MM.1S (cell line): ENCODE measurements at regions not wholly inside any gene's neighbourhood (a gene's known extent, or its start where the extent isn't known, plus 50 kb on each side); places are given as distances from the start of the nearest gene placed in this dataset.

Source experiments
- DNase-seq: peaks from one replicate; pipeline ENCODE4 v3.0.0-alpha.2; 2015
- H2AFZ ChIP-seq: fragments of 300-600 bp; sonication (generic); 2 replicates; pipeline ENCODE4 v1.6.0; 2016; ENCODE audit warnings: antibody characterized with exemption, low read length
- H3F3A ChIP-seq: fragments of 300-600 bp; sonication (generic); 2 replicates; pipeline ENCODE4 v1.6.1; 2016; ENCODE audit warnings: mild to moderate bottlenecking, antibody characterized with exemption, low read length, moderate library complexity, mixed read lengths; ENCODE audit not compliant: insufficient read depth
- H3K27ac ChIP-seq: fragments of 300-600 bp; sonication (generic); 2 replicates; pipeline ENCODE4 v1.5.1; 2016; ENCODE audit warnings: mild to moderate bottlenecking, low read length
- H3K27me3 ChIP-seq: fragments of 300-600 bp; sonication (generic); replicated peaks from 2 replicates; pipeline ENCODE4 v1.6.0; 2016; ENCODE audit warnings: low read length; ENCODE audit not compliant: insufficient read depth
- H3K36me3 ChIP-seq: fragments of 300-600 bp; sonication (generic); replicated peaks from 2 replicates; pipeline ENCODE4 v1.6.1; 2016; ENCODE audit warnings: mild to moderate bottlenecking, low read length, mixed read lengths; ENCODE audit not compliant: insufficient read depth
- H3K4me1 ChIP-seq: fragments of 300-600 bp; sonication (generic); 2 replicates; pipeline ENCODE4 v1.6.1; 2016; ENCODE audit warnings: low read length, mixed read lengths
- H3K4me2 ChIP-seq: fragments of 300-600 bp; sonication (generic); 2 replicates; pipeline ENCODE4 v1.6.0; 2016; ENCODE audit warnings: low read depth, low read length
- H3K4me3 ChIP-seq: fragments of 300-600 bp; sonication (generic); 2 replicates; pipeline ENCODE4 v1.5.1; 2016; ENCODE audit warnings: low read length, mixed read lengths
- H3K79me2 ChIP-seq: fragments of 300-600 bp; sonication (generic); 2 replicates; pipeline ENCODE4 v1.6.1; 2016; ENCODE audit warnings: mixed run types, low read length, mixed read lengths
- H3K9ac ChIP-seq: fragments of 300-600 bp; sonication (generic); 2 replicates; pipeline ENCODE4 v1.6.1; 2016; ENCODE audit warnings: low read length, mixed read lengths
- H3K9me2 ChIP-seq: fragments of 300-600 bp; sonication (generic); replicated peaks from 2 replicates; pipeline ENCODE4 v1.6.1; 2016; ENCODE audit warnings: mild to moderate bottlenecking, low read length, mixed read lengths; ENCODE audit not compliant: insufficient read depth
- H3K9me3 ChIP-seq: fragments of 300-600 bp; sonication (generic); replicated peaks from 2 replicates; pipeline ENCODE4 v1.6.1; 2016; ENCODE audit warnings: mild to moderate bottlenecking, low read length, mixed read lengths; ENCODE audit not compliant: insufficient read depth
- H4K20me1 ChIP-seq: fragments of 300-600 bp; sonication (generic); 2 replicates; pipeline ENCODE4 v1.6.1; 2016; ENCODE audit warnings: mild to moderate bottlenecking, low read length, moderate library complexity, mixed read lengths; ENCODE audit not compliant: insufficient read depth
- EZH2 ChIP-seq: fragments of 300-600 bp; sonication (generic); optimal IDR thresholded peaks from 2 replicates; pipeline ENCODE3; 2017; ENCODE audit warnings: low read depth, mild to moderate bottlenecking, antibody characterized with exemption, low read length, mixed read lengths
- EZH2phosphoT487 ChIP-seq: fragments of 300-600 bp; sonication (generic); IDR thresholded peaks from 2 replicates; pipeline ENCODE4 v1.6.1; 2018; ENCODE audit warnings: antibody characterized with exemption, low read length
- TF ChIP-seq, protein P1 (sequence below): fragments of 300-600 bp; sonication (generic); IDR thresholded peaks from 2 replicates; pipeline ENCODE4 v1.5.1; 2016; ENCODE audit warnings: antibody characterized with exemption, low read length, mixed read lengths

DNA sequence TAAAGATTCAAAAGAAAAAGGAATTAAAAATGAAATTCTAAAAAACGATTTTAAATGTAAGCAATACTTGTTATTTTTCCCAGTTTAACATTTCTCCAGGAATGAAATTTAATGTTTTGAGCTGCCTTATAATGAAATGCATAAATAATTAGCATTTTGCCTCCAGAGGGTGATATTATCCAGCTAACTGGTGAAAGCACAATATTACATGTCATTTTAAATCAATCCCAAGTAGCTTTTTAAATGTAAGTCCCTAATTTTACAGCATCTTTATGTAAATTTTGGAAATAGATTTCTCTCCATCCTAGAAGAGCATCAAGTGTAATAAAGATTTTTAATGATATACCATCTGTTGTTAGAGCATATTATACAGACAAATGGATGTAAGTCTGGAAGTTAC, 139.1 kb upstream of the P2RY1 start:
- H4K20me1 ChIP-seq = no peaks in the 10 kb centered on the region
- H3K27ac ChIP-seq = no peak overlapping the region
- H3K9ac ChIP-seq = no peak overlapping the region
- H3K9me2 ChIP-seq = no peaks in the 10 kb centered on the region
- DNase-seq = no peak
- no peak overlapping the region for H3K4me2 ChIP-seq
- TF ChIP-seq, protein P1, sequence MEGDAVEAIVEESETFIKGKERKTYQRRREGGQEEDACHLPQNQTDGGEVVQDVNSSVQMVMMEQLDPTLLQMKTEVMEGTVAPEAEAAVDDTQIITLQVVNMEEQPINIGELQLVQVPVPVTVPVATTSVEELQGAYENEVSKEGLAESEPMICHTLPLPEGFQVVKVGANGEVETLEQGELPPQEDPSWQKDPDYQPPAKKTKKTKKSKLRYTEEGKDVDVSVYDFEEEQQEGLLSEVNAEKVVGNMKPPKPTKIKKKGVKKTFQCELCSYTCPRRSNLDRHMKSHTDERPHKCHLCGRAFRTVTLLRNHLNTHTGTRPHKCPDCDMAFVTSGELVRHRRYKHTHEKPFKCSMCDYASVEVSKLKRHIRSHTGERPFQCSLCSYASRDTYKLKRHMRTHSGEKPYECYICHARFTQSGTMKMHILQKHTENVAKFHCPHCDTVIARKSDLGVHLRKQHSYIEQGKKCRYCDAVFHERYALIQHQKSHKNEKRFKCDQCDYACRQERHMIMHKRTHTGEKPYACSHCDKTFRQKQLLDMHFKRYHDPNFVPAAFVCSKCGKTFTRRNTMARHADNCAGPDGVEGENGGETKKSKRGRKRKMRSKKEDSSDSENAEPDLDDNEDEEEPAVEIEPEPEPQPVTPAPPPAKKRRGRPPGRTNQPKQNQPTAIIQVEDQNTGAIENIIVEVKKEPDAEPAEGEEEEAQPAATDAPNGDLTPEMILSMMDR = no peak
- H3K27me3 ChIP-seq = no peaks in the 10 kb centered on the region
- no peaks in the 10 kb centered on the region for H3K4me1 ChIP-seq
- no peak overlapping the region for H2AFZ ChIP-seq
- H3K4me3 ChIP-seq = no peak overlapping the region
- H3F3A ChIP-seq = peaks cover 3% of the 10 kb centered on the region; the same call in 1 of the 2 replicates
- H3K9me3 ChIP-seq = no peaks in the 10 kb centered on the region
- no peaks in the 10 kb centered on the region for H3K36me3 ChIP-seq
- H3K79me2 ChIP-seq = no peaks in the 10 kb centered on the region

DNA sequence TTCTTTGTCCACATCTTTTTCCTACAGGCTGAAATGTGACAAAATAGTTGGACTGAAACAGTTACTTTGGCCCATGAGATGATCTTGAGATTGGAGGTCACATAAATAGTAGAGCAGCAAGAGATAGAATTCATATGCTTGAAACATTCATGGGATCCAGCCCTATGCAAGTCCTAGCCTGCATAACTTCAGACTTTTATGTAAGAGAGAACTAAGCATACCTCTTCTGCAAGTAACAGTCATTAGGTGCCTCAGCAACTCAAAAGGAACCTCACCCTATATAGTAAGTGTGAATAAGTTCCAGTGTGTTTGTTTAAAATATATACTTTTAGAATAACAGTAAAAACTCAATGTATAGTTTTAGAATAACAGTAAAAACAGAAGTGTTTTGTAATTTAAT, 138.0 kb upstream of the P2RY1 start:
- no peaks in the 10 kb centered on the region for H3K36me3 ChIP-seq
- no peak overlapping the region for H3K4me2 ChIP-seq
- no peak for DNase-seq
- H3F3A ChIP-seq = peaks cover 3% of the 10 kb centered on the region; the same call in 1 of the 2 replicates
- H2AFZ ChIP-seq = no peak overlapping the region
- H3K79me2 ChIP-seq = no peaks in the 10 kb centered on the region
- no peaks in the 10 kb centered on the region for H3K27me3 ChIP-seq
- no peaks in the 10 kb centered on the region for H3K4me1 ChIP-seq
- H3K27ac ChIP-seq = no peak overlapping the region
- TF ChIP-seq EZH2phosphoT487 (no peak), EZH2 (no peak)
- TF ChIP-seq, protein P1 = no peak
- H4K20me1 ChIP-seq = no peaks in the 10 kb centered on the region
- no peak overlapping the region for H3K9ac ChIP-seq
- H3K9me3 ChIP-seq = no peaks in the 10 kb centered on the region
- H3K4me3 ChIP-seq = no peak overlapping the region
- H3K9me2 ChIP-seq = no peaks in the 10 kb centered on the region

GRCh38 chr3:152703245-152703890, 131.6 kb upstream of the P2RY1 start:
- Histone ChIP-seq H3F3A (no peaks in the 10 kb centered on the region), H4K20me1 (no peaks in the 10 kb centered on the region), H3K36me3 (no peaks in the 10 kb centered on the region), H3K9me2 (no peaks in the 10 kb centered on the region), H2AFZ (no peak overlapping the region), H3K27me3 (no peaks in the 10 kb centered on the region), H3K79me2 (no peaks in the 10 kb centered on the region), H3K9ac (no peak overlapping the region), H3K9me3 (no peaks in the 10 kb centered on the region), H3K4me1 (no peaks in the 10 kb centered on the region), H3K4me3 (no peak overlapping the region), H3K4me2 (no peak overlapping the region), H3K27ac (no peak overlapping the region)
- DNase-seq = no peak
- TF ChIP-seq EZH2 (no peak), EZH2phosphoT487 (no peak)
- TF ChIP-seq, protein P1 = no peak
